K562 (cell line): ENCODE measurements at regions not wholly inside any gene's neighbourhood (a gene's known extent, or its start where the extent isn't known, plus 50 kb on each side); places are given as distances from the start of the nearest gene placed in this dataset.

ENCODE experiments used
- ATAC-seq: fragments of 200-7000 bp; cut with Tn5 transposase; 3 replicates; pipeline ENCODE4 v1.9.1; 2020; ENCODE audit warnings: moderate library complexity
- BruUV-seq: library from RNA; stranded (reverse); fragments of 400-500 nt; replicated peaks from 2 replicates; lab custom pipeline; 2021; lab: Mats Ljungman, UMichigan
- CTCF ChIA-PET: fragments of 300-600 bp; formaldehyde crosslinking; extraction: SDS; loops from one replicate; lab custom pipeline; 2021; ENCODE audit warnings: low intra/inter-chr PET ratio; lab: Yijun Ruan, JAX
- POLR2A ChIA-PET: fragments of 300-600, 350-650 bp; sonication (Branson Sonifier 250); formaldehyde crosslinking; extraction: SDS; loops from one replicate; lab custom pipeline; 2021; ENCODE audit warnings: antibody characterized with exemption, inconsistent platforms; lab: Yijun Ruan, JAX
- DNase-seq, 4 experiments: peaks; one replicate each; pipeline versions ENCODE4 v3.0.0 to v3.0.0-alpha.2; 2011 to 2018; ENCODE audit warnings: low spot score in 3 of 4, mixed read lengths in 3 of 4; ENCODE audit errors: extremely low read depth in 1 of 4
- FAIRE-seq: peaks from 2 replicates; lab custom pipeline; 2011; peaks lifted over from hg19 to GRCh38; lab: Jason Lieb, UNC
- H2AFZ ChIP-seq: 2 replicates; pipeline ENCODE4 v1.6.0; 2011; ENCODE audit warnings: low read depth, low read length, control low read depth, inconsistent platforms
- H3K27ac ChIP-seq: fragments of 200-600 bp; 3 replicates; pipeline ENCODE4 v1.8.0; 2011; ENCODE audit warnings: low read depth, mild to moderate bottlenecking, control low read depth, inconsistent platforms, low read length, moderate library complexity, mixed read lengths; ENCODE audit errors: extremely low read depth
- H3K27me3 ChIP-seq, 2 experiments: fragments of 300-600 bp in 1 of 2; 2 replicates in 1 of 2; 3 replicates in 1 of 2; pipeline versions ENCODE4 v1.6.0 to v1.8.0; 2011; ENCODE audit warnings: inconsistent platforms in 2 of 2, low read length in 2 of 2, mild to moderate bottlenecking in 1 of 2, mixed read lengths in 1 of 2, moderate library complexity in 1 of 2; ENCODE audit not compliant: control insufficient read depth in 2 of 2, insufficient read depth in 2 of 2
- H3K36me3 ChIP-seq: fragments of 300-600 bp; 3 replicates; pipeline ENCODE4 v1.8.0; 2011; ENCODE audit warnings: mild to moderate bottlenecking, low read length, inconsistent platforms; ENCODE audit not compliant: control insufficient read depth, insufficient read depth
- H3K4me1 ChIP-seq, 2 experiments: fragments of 200-600 bp in 1 of 2; replicated peaks in 1 of 2; 2 replicates in 1 of 2; 3 replicates in 1 of 2; pipeline versions ENCODE4 v1.5.1 to v1.8.0; 2011; ENCODE audit warnings: inconsistent platforms in 2 of 2, low read length in 2 of 2, mild to moderate bottlenecking in 1 of 2, mixed read lengths in 1 of 2, moderate library complexity in 1 of 2; ENCODE audit not compliant: control insufficient read depth in 2 of 2, insufficient read depth in 2 of 2
- H3K4me2 ChIP-seq: 2 replicates; pipeline ENCODE4 v1.6.1; 2011; ENCODE audit warnings: low read length, control low read depth, inconsistent platforms, mixed read lengths; ENCODE audit not compliant: insufficient read depth
- H3K4me3 ChIP-seq: fragments of 200-600 bp; sonication (generic), shearing (Covaris generic); 2 replicates; pipeline ENCODE4 v1.5.1; 2016; ENCODE audit warnings: control low read depth, inconsistent platforms
- H3K79me2 ChIP-seq: fragments of 200-600 bp; 3 replicates; pipeline ENCODE4 v1.8.0; 2011; ENCODE audit warnings: low read length, inconsistent platforms; ENCODE audit not compliant: control insufficient read depth, insufficient read depth
- H3K9ac ChIP-seq, 2 experiments: 2 replicates each; pipeline versions ENCODE4 v1.6.0 to v1.6.1; 2011; ENCODE audit warnings: low read depth in 2 of 2, low read length in 2 of 2, control low read depth in 1 of 2, inconsistent platforms in 1 of 2, mild to moderate bottlenecking in 1 of 2, mixed read lengths in 1 of 2; ENCODE audit not compliant: insufficient read depth in 1 of 2
- H3K9me1 ChIP-seq: one replicate; pipeline ENCODE4 v1.6.0; 2011; ENCODE audit warnings: inconsistent platforms, mild to moderate bottlenecking, low read length, moderate library complexity; ENCODE audit not compliant: control insufficient read depth, insufficient read depth
- H3K9me3 ChIP-seq: replicated peaks from 2 replicates; pipeline ENCODE4 v1.5.1; 2011; ENCODE audit warnings: low read depth, low read length, inconsistent platforms; ENCODE audit not compliant: control insufficient read depth, insufficient read depth
- H4K20me1 ChIP-seq: replicated peaks from 2 replicates; pipeline ENCODE4 v1.6.1; 2011; ENCODE audit warnings: low read length, inconsistent platforms, mixed read lengths; ENCODE audit not compliant: control insufficient read depth, insufficient read depth
- BMI1 ChIP-seq: fragments of 150-350 bp; IDR thresholded peaks from 2 replicates; pipeline ENCODE4 v1.6.1; 2014; ENCODE audit warnings: low read length
- CBX8 ChIP-seq: fragments of 200-600 bp; sonication (generic); IDR thresholded peaks from 2 replicates; pipeline ENCODE4 v1.6.1; 2012; ENCODE audit warnings: borderline replicate concordance, mixed run types, low read depth, mild to moderate bottlenecking, moderate library complexity, mixed read lengths, low read length, control low read depth, inconsistent platforms; ENCODE audit not compliant: poor library complexity, severe bottlenecking; ENCODE audit errors: extremely low read depth
- CEBPB ChIP-seq: fragments of 450-650 bp; IDR thresholded peaks from 2 replicates; pipeline ENCODE4 v1.6.1; 2016; ENCODE audit warnings: missing genetic modification characterization, missing compliant biosample characterization
- CEBPG ChIP-seq, 3 experiments: fragments of 200-800 bp in 1 of 3; sonication (Bioruptor generic) in 1 of 3; sonication (generic) in 1 of 3; formaldehyde crosslinking in 1 of 3; IDR thresholded peaks in 2 of 3; conservative IDR thresholded peaks in 1 of 3; 2 replicates each; pipeline versions ENCODE4 v1.6.1 to v1.8.0; 2016 to 2022; ENCODE audit warnings: missing compliant biosample characterization in 2 of 3, missing genetic modification characterization in 2 of 3, mild to moderate bottlenecking in 1 of 3, missing genetic modification reagents in 1 of 3
- HCFC1 ChIP-seq: IDR thresholded peaks from 2 replicates; pipeline ENCODE4 v1.6.1; 2012; ENCODE audit warnings: low read depth, low read length, improper control_type of control experiment
- MEF2A ChIP-seq: IDR thresholded peaks from 2 replicates; pipeline ENCODE4 v1.6.1; 2011; ENCODE audit warnings: low read depth, mild to moderate bottlenecking, low read length, moderate library complexity; ENCODE audit not compliant: control insufficient read depth
- OTX1 ChIP-seq: fragments of 450-650 bp; formaldehyde crosslinking; IDR thresholded peaks from 2 replicates; pipeline ENCODE4 v1.4.0; 2022; ENCODE audit warnings: mild to moderate bottlenecking
- RNF2 ChIP-seq: sonication (generic); IDR thresholded peaks from 2 replicates; pipeline ENCODE4 v1.6.1; 2016
- ZNF57 ChIP-seq: fragments of 450-650 bp; formaldehyde crosslinking; IDR thresholded peaks from 2 replicates; pipeline ENCODE4 v1.4.0; 2020; ENCODE audit warnings: mild to moderate bottlenecking, moderate library complexity
- WGBS: fragments of 100-300 bp; shearing (Covaris generic); methylation state at CpG from one replicate; pipeline ENCODE4 v1.1.6; 2016; ENCODE audit warnings: low coverage, mixed read lengths; ENCODE audit not compliant: insufficient coverage; ENCODE audit errors: missing lambda C conversion rate; 5-methylcytosine and 5-hydroxymethylcytosine counted together
- in situ Hi-C: fragments of 300-500 bp; cut with MboI; formaldehyde crosslinking; loops from 4 replicates; pipeline ENCODE4 v1.15.0; 2018; ENCODE audit warnings: inconsistent platforms, mixed read lengths
- intact Hi-C: fragments of 100-400 bp; cut with micrococcal nuclease; formaldehyde crosslinking; loops from 2 replicates; pipeline ENCODE4 v1.14.2; 2022
- TF ChIP-seq, protein P1 (sequence below): sonication (generic); formaldehyde crosslinking; IDR thresholded peaks from 2 replicates; pipeline ENCODE4 v1.8.1; 2023; ENCODE audit warnings: mild to moderate bottlenecking, missing genetic modification reagents

DNA sequence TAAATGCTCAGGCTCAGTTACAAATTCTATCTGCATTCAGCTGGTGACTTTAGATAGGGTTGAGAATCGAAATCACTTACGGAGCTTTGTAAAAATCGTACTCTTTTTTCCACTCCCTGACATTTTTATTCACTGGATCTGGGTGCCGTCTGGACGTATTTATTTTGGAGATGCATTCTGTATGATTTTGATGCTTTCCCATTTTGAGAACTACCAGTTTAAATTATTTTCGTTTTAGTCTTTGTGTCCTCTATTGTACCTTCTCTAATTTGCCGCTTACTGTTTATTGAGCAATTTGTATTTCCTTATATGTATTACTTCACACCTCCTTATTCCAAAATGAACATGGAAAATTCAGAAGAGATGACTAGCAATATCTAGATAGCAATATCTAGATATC is 96.2 kb downstream of the FASLG start:
- Histone ChIP-seq H3K4me2 (no peak overlapping the region), H4K20me1 (no peaks in the 10 kb centered on the region), H3K4me3 (no peak overlapping the region), H3K79me2 (no peaks in the 10 kb centered on the region), H2AFZ (no peak overlapping the region), H3K9ac (no peak overlapping the region), H3K27ac (no peak overlapping the region), H3K4me1 (no peaks in the 10 kb centered on the region), H3K36me3 (no peaks in the 10 kb centered on the region), H3K9me1 (no peaks in the 10 kb centered on the region), H3K27me3 (peaks cover 0 to 5% of the 10 kb centered on the region in 2 experiments; a peak in 1 of 5 replicates), H3K9me3 (no peaks in the 10 kb centered on the region)
- intact Hi-C loops: no loop called here
- TF ChIP-seq HCFC1 (no peak), MEF2A (no peak), RNF2 (peak; percentile 37; the same call in 1 of the 2 replicates), BMI1 (peak; percentile 68), OTX1 (CRISPR knock-in tag) (no peak), CEBPG (CRISPR knock-in tag; IDR thresholded peaks at IDR 0.05) (no peak), CEBPG (tag; conservative IDR thresholded peaks at IDR 0.05 in 1 of 2, IDR thresholded peaks at IDR 0.05 in 1 of 2) (0 out of 4 replicates have a peak, but pooled peaks of 1 of the 2 experiments have one; percentile 22), ZNF57 (CRISPR knock-in tag) (no peak), CBX8 (peak; percentile 95), CEBPB (tag) (peak; percentile 24; the same call in 1 of the 2 replicates)
- TF ChIP-seq, protein P1, sequence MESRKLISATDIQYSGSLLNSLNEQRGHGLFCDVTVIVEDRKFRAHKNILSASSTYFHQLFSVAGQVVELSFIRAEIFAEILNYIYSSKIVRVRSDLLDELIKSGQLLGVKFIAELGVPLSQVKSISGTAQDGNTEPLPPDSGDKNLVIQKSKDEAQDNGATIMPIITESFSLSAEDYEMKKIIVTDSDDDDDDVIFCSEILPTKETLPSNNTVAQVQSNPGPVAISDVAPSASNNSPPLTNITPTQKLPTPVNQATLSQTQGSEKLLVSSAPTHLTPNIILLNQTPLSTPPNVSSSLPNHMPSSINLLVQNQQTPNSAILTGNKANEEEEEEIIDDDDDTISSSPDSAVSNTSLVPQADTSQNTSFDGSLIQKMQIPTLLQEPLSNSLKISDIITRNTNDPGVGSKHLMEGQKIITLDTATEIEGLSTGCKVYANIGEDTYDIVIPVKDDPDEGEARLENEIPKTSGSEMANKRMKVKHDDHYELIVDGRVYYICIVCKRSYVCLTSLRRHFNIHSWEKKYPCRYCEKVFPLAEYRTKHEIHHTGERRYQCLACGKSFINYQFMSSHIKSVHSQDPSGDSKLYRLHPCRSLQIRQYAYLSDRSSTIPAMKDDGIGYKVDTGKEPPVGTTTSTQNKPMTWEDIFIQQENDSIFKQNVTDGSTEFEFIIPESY (CRISPR knock-in tag): no peak
- no peak for ATAC-seq
- BruUV-seq: no TSS peak
- in situ Hi-C loops: no loop called here
- POLR2A ChIA-PET: interaction anchor here (0.7 to 1.3 kb wide), 2 partner anchors 11 to 20 kb away, joined by 3 read pairs; no protein-coding TSS in a partner anchor
- 9% methylated on average over 7 of the region's 7 CpGs for WGBS
- no peak for FAIRE-seq
- CTCF ChIA-PET: interaction anchor here (0.5 kb wide), 1 partner anchor 13 kb away, joined by 3 read pairs; no protein-coding TSS in a partner anchor
- no peak for DNase-seq
